Activated CD4-positive, alpha-beta T cell treated with anti-CD3 and anti-CD28 coated beads for 48 hours (primary cell): ENCODE measurements at regions not wholly inside any gene's neighbourhood (a gene's known extent, or its start where the extent isn't known, plus 50 kb on each side); places are given as distances from the start of the nearest gene placed in this dataset.
"Not testable (repeated sequence)": the region's sequence is repeated elsewhere in the genome, so short reads cannot be mapped to it uniquely, and the experiment has no call there.

Source experiments
- DNase-seq: peaks from one replicate; pipeline ENCODE4 v3.0.0-alpha.2; 2020

DNA sequence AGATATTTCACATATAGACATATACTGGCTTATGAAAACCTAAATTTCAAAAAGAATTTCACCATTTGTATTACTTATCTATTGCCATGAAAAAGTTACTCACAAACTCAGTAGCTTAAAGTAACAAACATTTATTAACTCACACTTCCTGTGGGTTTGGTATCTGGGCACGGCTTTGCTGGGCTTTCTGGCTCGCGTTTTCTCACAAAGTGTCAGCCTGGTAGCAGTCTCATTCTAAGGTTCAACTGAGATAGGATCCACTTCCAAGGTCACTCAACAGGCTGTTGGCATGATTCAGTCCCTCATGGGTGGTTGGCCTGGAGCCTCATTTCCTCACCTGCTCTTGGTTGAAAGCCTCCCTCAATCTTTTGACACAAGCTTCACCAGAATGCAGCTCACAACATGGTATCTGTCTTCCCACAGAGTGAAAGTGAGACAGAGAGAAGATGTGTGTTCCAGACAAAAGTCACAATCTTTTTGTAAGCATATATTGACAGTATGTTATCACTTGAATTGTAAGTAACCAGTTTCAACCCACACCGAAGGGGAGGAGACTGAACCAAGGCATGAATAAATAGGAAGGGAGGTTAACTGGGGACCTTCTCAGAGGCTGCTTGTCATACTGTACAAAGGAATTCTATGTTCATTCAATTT lies 1065.8 kb upstream of the SPRY2 start:
- no peak for DNase-seq

DNA sequence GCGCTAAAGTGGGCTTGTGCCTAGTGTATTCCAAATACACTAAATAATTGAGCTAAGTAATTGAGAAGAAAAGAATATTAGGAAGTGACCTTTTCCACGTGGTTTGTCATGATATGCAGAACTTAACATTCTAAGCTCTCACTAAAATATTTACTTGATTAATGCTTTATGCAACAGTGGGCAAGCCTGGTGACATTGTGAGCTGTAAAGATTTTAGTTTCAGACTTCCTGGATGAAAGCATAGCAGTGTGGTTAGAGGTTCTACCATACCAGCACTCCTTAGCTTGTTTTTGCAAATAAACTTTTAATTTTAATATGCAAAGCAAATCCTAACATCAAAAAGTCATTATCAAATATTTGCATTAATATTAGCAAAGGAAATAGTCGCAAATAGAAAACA lies 1065.1 kb upstream of the SPRY2 start:
- DNase-seq = no peak

GRCh38 chr13:81396192-81396591 lies 1055.3 kb upstream of the SPRY2 start:
- DNase-seq = no peak

- DNase-seq = no peak
These were observed 1054.4 kb upstream of the SPRY2 start for GRCh38 chr13:81395368-81395767.

- DNase-seq = no peak
These were observed 1053.7 kb upstream of the SPRY2 start for GRCh38 chr13:81394640-81395039.

DNA sequence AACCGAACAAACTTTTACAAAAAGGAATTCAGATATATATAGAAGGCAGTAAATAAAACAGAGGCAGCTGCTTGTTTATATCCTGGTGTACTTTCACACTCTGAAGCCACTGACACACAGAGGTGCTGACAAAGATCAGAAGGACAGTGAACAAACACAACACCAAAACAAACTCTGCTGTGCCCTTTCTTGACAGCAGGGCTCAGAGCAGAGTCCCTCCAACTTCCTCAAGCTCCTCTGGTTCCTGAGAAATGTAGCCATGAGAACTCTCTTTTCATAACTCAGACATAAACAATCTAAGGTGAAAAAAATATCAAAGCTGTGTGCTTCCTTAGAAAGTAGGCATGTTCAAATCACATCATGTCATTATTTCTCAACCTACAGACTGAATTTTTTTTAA lies 1052.8 kb upstream of the SPRY2 start:
- DNase-seq = no peak

- DNase-seq = no peak
These were observed 1052.2 kb upstream of the SPRY2 start for GRCh38 chr13:81393110-81393509.

DNA sequence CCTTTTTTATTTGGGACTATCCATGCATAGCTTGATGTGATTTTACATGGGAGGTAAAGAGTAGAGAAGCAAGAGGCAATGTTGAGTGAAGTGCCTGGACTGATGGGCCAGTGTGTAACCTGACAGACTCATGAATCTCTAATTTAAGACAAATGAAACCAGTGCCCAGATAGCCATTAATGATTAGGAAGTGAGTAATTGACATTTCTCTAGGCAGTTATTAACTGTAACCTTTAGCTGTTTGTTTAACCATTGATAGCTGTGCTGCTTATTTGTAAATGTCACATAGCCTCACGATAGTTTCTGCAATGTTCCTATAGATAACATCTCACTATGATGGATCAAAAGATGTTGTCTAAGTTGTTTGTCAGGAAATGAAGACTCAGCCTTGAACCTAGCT lies 1047.5 kb upstream of the SPRY2 start:
- no peak for DNase-seq

- no peak for DNase-seq
These were observed 1042.5 kb upstream of the SPRY2 start for GRCh38 chr13:81383444-81383843.

DNA sequence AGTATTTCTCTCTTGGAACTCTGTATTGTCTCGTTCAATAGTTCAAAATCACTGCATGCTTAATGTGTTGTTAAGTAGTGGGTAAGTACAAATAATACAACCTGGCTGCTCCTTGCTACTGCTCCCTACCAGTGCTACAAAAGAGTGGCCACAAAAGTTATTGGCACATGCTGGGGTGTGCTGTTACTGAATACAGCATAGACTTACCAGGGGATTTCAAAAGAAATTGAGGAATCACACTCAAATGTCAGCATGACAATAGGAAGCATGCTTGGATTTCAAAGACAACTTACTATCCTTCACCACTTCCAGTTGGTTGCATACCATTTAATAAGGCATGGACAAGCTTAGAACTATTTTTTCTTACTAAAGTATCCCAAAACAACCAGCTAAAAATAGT lies 1041.3 kb upstream of the SPRY2 start:
- no peak for DNase-seq

DNA sequence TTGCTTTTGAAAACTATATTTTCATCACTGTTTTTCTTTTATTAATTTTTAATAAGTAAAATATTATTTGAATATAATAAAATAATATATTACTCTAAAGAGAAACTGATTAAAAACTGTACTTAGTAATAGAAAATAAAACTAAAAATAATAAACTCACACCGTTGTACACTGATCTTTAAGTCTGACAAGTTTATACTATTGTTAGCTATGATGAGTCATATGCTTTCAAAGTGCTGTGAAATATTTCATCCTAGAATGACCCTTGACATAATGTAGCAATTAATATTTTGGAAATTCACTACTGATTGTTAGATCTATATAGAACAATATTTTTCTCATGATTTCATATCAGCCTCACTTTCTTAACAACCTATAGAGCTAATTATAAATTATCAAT lies 1040.6 kb upstream of the SPRY2 start:
- DNase-seq = no peak

DNA sequence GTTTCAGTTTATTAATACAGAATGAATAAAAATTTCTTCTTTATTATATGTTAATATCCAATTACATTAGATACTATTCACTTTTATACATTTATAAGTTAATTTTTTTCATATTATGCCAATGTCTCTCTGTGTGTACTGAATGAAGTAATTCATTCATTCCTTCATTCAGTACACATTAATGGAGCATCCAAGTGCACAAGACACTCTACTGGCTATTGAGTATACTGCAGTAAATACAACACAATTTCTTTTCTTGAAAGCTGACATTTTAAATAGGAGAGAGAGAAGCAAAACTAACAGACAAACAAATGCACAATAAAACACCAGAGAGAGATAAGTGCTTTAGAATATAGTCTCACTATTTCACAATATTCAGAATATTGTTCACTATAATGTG lies 1038.3 kb upstream of the SPRY2 start:
- DNase-seq = no peak

- no peak for DNase-seq
These were observed 1037.0 kb upstream of the SPRY2 start for GRCh38 chr13:81377921-81378320.

DNA sequence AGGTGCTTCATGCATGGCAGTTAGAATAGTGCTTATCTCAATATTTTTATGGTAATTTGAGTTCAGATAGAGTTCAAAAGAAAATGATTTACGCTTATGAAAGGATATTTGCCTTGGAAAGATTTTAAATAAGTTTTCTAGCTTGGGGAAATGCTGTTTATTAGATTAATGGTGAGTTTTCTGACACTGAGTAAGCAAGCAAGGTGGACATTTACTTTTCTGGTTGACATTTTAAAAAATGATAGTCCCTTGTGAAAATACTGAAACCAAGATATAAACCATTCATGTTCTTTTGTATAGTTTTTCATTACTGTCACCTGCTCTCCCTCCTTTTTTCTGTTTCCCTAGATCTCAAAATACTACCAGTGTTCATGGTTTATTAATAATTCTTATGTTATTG lies 1034.8 kb upstream of the SPRY2 start:
- no peak for DNase-seq

GRCh38 chr13:81362711-81363110 lies 1021.8 kb upstream of the SPRY2 start:
- DNase-seq = not testable (repeated sequence)

GRCh38 chr13:81350056-81350455 lies 1009.1 kb upstream of the SPRY2 start:
- no peak for DNase-seq

- DNase-seq = not testable (repeated sequence)
These were observed 999.5 kb upstream of the SPRY2 start for GRCh38 chr13:81340118-81341069.

GRCh38 chr13:81339666-81340065 lies 998.7 kb upstream of the SPRY2 start:
- DNase-seq = not testable (repeated sequence)

- no peak for DNase-seq
These were observed 993.6 kb upstream of the SPRY2 start for GRCh38 chr13:81334481-81334880.

DNA sequence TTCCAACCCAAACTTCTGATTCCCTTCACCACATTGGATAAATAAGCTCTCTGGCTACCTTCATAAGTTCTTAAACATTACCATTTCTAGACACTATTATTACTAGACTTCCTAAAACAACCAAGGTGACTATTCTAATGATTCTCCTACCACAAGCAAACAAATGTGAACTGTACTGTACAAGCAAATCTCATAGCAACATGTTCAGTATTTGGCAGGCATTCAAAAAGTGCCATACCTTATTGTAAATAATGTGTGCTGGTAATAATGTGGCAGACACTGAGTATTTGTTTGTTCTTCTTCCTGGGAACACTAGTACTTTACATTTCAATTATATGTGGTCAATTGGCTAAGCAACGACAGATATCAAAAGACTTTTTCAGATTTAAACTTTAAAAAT lies 986.0 kb upstream of the SPRY2 start:
- DNase-seq = no peak

DNA sequence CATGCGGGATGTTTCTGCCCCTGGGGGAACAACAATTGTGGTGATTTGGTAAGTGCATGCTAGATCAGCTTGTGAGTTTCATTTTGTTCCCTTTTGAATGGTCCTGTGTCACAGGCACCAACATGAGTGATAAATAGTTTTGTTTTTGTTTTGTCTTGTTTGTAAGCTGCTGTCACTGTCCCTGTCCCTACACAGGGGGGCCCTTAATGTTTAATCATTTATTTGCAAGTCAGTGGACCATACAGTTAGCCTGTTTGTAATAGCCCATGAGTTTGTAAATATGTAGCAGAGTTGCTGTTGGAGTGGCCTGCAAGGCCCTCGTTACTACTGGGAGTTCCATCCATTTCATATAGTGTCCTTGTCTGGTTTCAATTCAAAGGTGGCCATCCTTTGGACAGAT lies 979.6 kb upstream of the SPRY2 start:
- no peak for DNase-seq

- no peak for DNase-seq
These were observed 978.4 kb upstream of the SPRY2 start for GRCh38 chr13:81319351-81319750.

DNA sequence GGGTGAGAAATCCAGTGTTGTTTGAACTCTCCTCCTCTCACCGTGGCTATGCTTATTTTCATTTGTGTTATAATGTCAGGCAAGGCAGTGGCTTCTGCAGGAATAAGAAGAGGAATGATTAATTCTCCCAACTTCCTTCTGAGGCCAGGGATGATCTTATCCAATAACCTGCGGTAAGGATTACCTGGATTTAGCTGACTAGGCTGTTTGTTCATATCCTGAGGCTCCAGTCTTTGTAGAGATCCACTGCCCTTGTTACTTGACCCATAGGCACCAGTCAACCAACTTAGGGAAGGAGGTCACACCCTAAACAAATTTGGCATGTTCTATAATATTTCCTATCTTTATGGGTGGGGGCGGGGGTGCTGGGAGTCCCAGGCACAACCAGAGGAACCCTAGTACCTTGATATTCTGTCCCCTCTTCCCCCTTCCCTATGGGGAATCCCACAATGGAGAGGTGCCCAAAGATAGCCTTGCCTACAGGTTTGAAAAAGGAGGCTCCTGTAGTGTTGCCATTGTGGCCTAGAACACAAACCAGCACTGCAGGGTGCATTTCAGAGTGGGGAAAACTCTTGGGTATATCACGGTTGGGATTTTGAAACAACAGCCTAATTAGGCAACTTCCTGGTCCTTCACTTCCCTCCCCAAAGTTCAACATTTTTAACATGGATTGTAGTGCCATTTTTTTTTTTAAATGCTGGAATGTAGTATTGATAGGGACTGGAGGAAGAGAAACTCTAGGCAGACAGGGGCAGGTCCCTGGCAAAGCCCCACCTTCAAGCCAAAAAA lies 977.5 kb upstream of the SPRY2 start:
- DNase-seq = no peak

DNA sequence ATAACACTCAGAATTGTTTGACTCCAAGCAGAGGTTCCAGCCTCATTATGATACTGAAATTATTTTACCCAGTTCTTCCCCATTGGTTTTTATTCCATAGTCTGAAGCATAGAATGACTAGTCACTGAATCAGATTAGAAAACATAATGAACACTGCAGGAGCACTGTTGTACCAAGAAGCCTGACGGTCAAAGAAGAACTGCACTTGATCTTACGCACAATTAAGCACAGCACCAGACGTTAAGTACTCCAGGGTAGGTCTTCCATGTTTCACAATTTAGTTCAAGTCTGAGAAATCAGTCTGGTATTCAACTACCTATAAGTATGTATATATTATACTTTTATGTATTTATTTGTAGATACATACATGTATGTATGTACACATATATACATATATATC lies 973.5 kb upstream of the SPRY2 start:
- no peak for DNase-seq
